ENCODE measurements at regions not wholly inside any gene's neighbourhood (a gene's known extent, or its start where the extent isn't known, plus 50 kb on each side); places are given as distances from the start of the nearest gene placed in this dataset.

GRCh38 chr11:122285070-122285988 lies 169.3 kb upstream of the BLID start:
- Histone ChIP-seq H3K36me3 (ENCODE audit: insufficient read depth) (no peaks in the 10 kb centered on the region), H3K27ac (ENCODE audit: low read depth) (no peak overlapping the region)
- 86% methylated on average over 8 of the region's 8 CpGs for WGBS

GRCh38 chr11:122280870-122281269 lies 164.9 kb upstream of the BLID start:
- 78% methylated on average over 5 of the region's 5 CpGs for WGBS

More at GRCh38 chr11:122285070-122285988, 169.3 kb upstream of the BLID start:
- Histone ChIP-seq H3K4me3 (ENCODE audit: low read depth, low read length) (no peak overlapping the region), H3K4me1 (ENCODE audit: insufficient read depth) (no peaks in the 10 kb centered on the region)
- no peak for DNase-seq (ENCODE audit: extremely low spot score)

GRCh38 chr11:122279194-122279593 lies 163.2 kb upstream of the BLID start:
- H3K4me3 ChIP-seq (ENCODE audit: low read depth, low read length), result no peak overlapping the region
- H3K27ac ChIP-seq (ENCODE audit: low read depth), result no peak overlapping the region
- DNase-seq (ENCODE audit: extremely low spot score), result no peak
- no peaks in the 10 kb centered on the region for H3K36me3 ChIP-seq (ENCODE audit: insufficient read depth)
- no peaks in the 10 kb centered on the region for H3K4me1 ChIP-seq (ENCODE audit: insufficient read depth)

More at GRCh38 chr11:122280870-122281269, 164.9 kb upstream of the BLID start:
- H3K4me3 ChIP-seq (ENCODE audit: low read depth, low read length), result no peak overlapping the region
- no peak overlapping the region for H3K27ac ChIP-seq (ENCODE audit: low read depth)
- no peaks in the 10 kb centered on the region for H3K4me1 ChIP-seq (ENCODE audit: insufficient read depth)
- DNase-seq (ENCODE audit: extremely low spot score), result no peak
- no peaks in the 10 kb centered on the region for H3K36me3 ChIP-seq (ENCODE audit: insufficient read depth)

- 82% methylated on average over 4 of the region's 4 CpGs for WGBS
- H3K27ac ChIP-seq (ENCODE audit: low read depth), result no peak overlapping the region
Measured at GRCh38 chr11:122277493-122277892, 161.5 kb upstream of the BLID start.

GRCh38 chr11:122276221-122276620 lies 160.2 kb upstream of the BLID start:
- 95% methylated on average over 1 of the region's 1 CpG for WGBS
- no peak overlapping the region for H3K4me3 ChIP-seq (ENCODE audit: low read depth, low read length)
- H3K36me3 ChIP-seq (ENCODE audit: insufficient read depth), result no peaks in the 10 kb centered on the region
- no peak for DNase-seq (ENCODE audit: extremely low spot score)
- H3K4me1 ChIP-seq (ENCODE audit: insufficient read depth), result no peaks in the 10 kb centered on the region
- no peak overlapping the region for H3K27ac ChIP-seq (ENCODE audit: low read depth)

More at GRCh38 chr11:122277493-122277892, 161.5 kb upstream of the BLID start:
- no peak overlapping the region for H3K4me3 ChIP-seq (ENCODE audit: low read depth, low read length)
- no peaks in the 10 kb centered on the region for H3K4me1 ChIP-seq (ENCODE audit: insufficient read depth)
- H3K36me3 ChIP-seq (ENCODE audit: insufficient read depth), result no peaks in the 10 kb centered on the region
- DNase-seq (ENCODE audit: extremely low spot score), result no peak

GRCh38 chr11:122275508-122275907 lies 159.5 kb upstream of the BLID start:
- Histone ChIP-seq H3K36me3 (ENCODE audit: insufficient read depth) (no peaks in the 10 kb centered on the region), H3K27ac (ENCODE audit: low read depth) (no peak overlapping the region), H3K4me1 (ENCODE audit: insufficient read depth) (no peaks in the 10 kb centered on the region), H3K4me3 (ENCODE audit: low read depth, low read length) (no peak overlapping the region)
- WGBS, result 82% methylated on average over 4 of the region's 4 CpGs
- DNase-seq (ENCODE audit: extremely low spot score), result no peak

- no peaks in the 10 kb centered on the region for H3K4me1 ChIP-seq (ENCODE audit: insufficient read depth)
- no peak overlapping the region for H3K4me3 ChIP-seq (ENCODE audit: low read depth, low read length)
- WGBS, result 89% methylated on average over 3 of the region's 3 CpGs
- no peak for DNase-seq (ENCODE audit: extremely low spot score)
- no peaks in the 10 kb centered on the region for H3K36me3 ChIP-seq (ENCODE audit: insufficient read depth)
- no peak overlapping the region for H3K27ac ChIP-seq (ENCODE audit: low read depth)
Measured at GRCh38 chr11:122273476-122274191, 157.6 kb upstream of the BLID start.

- WGBS, result 94% methylated on average over 4 of the region's 4 CpGs
- Histone ChIP-seq H3K27ac (ENCODE audit: low read depth) (no peak overlapping the region), H3K36me3 (ENCODE audit: insufficient read depth) (no peaks in the 10 kb centered on the region), H3K4me1 (ENCODE audit: insufficient read depth) (no peaks in the 10 kb centered on the region), H3K4me3 (ENCODE audit: low read depth, low read length) (no peak overlapping the region)
- no peak for DNase-seq (ENCODE audit: extremely low spot score)
Measured at GRCh38 chr11:122271745-122272144, 155.7 kb upstream of the BLID start.

- H3K36me3 ChIP-seq (ENCODE audit: insufficient read depth), result no peaks in the 10 kb centered on the region
- DNase-seq (ENCODE audit: extremely low spot score), result no peak
- no peak overlapping the region for H3K4me3 ChIP-seq (ENCODE audit: low read depth, low read length)
- 89% methylated on average over 5 of the region's 5 CpGs for WGBS
- no peak overlapping the region for H3K27ac ChIP-seq (ENCODE audit: low read depth)
- H3K4me1 ChIP-seq (ENCODE audit: insufficient read depth), result no peaks in the 10 kb centered on the region
Measured at GRCh38 chr11:122271137-122271536, 155.1 kb upstream of the BLID start.

GRCh38 chr11:122270535-122270934 lies 154.5 kb upstream of the BLID start:
- H3K27ac ChIP-seq (ENCODE audit: low read depth), result no peak overlapping the region
- 75% methylated on average over 3 of the region's 3 CpGs for WGBS
- DNase-seq (ENCODE audit: extremely low spot score), result no peak
- no peaks in the 10 kb centered on the region for H3K4me1 ChIP-seq (ENCODE audit: insufficient read depth)
- no peaks in the 10 kb centered on the region for H3K36me3 ChIP-seq (ENCODE audit: insufficient read depth)
- H3K4me3 ChIP-seq (ENCODE audit: low read depth, low read length), result no peak overlapping the region

GRCh38 chr11:122269824-122270223 lies 153.8 kb upstream of the BLID start:
- H3K27ac ChIP-seq (ENCODE audit: low read depth), result no peak overlapping the region
- WGBS, result 91% methylated on average over 4 of the region's 4 CpGs

GRCh38 chr11:122268601-122269130 lies 152.7 kb upstream of the BLID start:
- Histone ChIP-seq H3K4me1 (ENCODE audit: insufficient read depth) (no peaks in the 10 kb centered on the region), H3K36me3 (ENCODE audit: insufficient read depth) (no peaks in the 10 kb centered on the region), H3K27ac (ENCODE audit: low read depth) (no peak overlapping the region), H3K4me3 (ENCODE audit: low read depth, low read length) (no peak overlapping the region)
- no peak for DNase-seq (ENCODE audit: extremely low spot score)
- 90% methylated on average over 6 of the region's 6 CpGs for WGBS

More at GRCh38 chr11:122269824-122270223, 153.8 kb upstream of the BLID start:
- no peak for DNase-seq (ENCODE audit: extremely low spot score)
- Histone ChIP-seq H3K4me1 (ENCODE audit: insufficient read depth) (no peaks in the 10 kb centered on the region), H3K4me3 (ENCODE audit: low read depth, low read length) (no peak overlapping the region), H3K36me3 (ENCODE audit: insufficient read depth) (no peaks in the 10 kb centered on the region)

GRCh38 chr11:122267602-122268001 lies 151.6 kb upstream of the BLID start:
- H3K27ac ChIP-seq (ENCODE audit: low read depth), result no peak overlapping the region
- WGBS, result 72% methylated on average over 2 of the region's 2 CpGs
- no peaks in the 10 kb centered on the region for H3K4me1 ChIP-seq (ENCODE audit: insufficient read depth)
- H3K4me3 ChIP-seq (ENCODE audit: low read depth, low read length), result no peak overlapping the region
- no peak for DNase-seq (ENCODE audit: extremely low spot score)
- no peaks in the 10 kb centered on the region for H3K36me3 ChIP-seq (ENCODE audit: insufficient read depth)

- H3K4me1 ChIP-seq (ENCODE audit: insufficient read depth), result no peaks in the 10 kb centered on the region
- no peak overlapping the region for H3K27ac ChIP-seq (ENCODE audit: low read depth)
- DNase-seq (ENCODE audit: extremely low spot score), result no peak
- no peaks in the 10 kb centered on the region for H3K36me3 ChIP-seq (ENCODE audit: insufficient read depth)
- no peak overlapping the region for H3K4me3 ChIP-seq (ENCODE audit: low read depth, low read length)
- 85% methylated on average over 2 of the region's 2 CpGs for WGBS
Measured at GRCh38 chr11:122265981-122266380, 150.0 kb upstream of the BLID start.

Measured in urinary bladder (tissue), 3 donors.